Activated CD8-positive, alpha-beta memory T cell treated with anti-CD3 and anti-CD28 coated beads for 36 hours (primary cell): ENCODE measurements at regions not wholly inside any gene's neighbourhood (a gene's known extent, or its start where the extent isn't known, plus 50 kb on each side); places are given as distances from the start of the nearest gene placed in this dataset.

Experiments used
- CTCF ChIA-PET: fragments of 350-600 bp; sonication (Branson Sonifier 250); formaldehyde crosslinking; loops from one replicate; lab custom pipeline; 2021; ENCODE audit warnings: antibody characterized with exemption; lab: Charles Lee
- POLR2A ChIA-PET: fragments of 350-600 bp; sonication (Branson Sonifier 250); formaldehyde crosslinking; loops from one replicate; lab custom pipeline; 2021; ENCODE audit warnings: antibody characterized with exemption; lab: Charles Lee

- POLR2A ChIA-PET: no interaction called here
- CTCF ChIA-PET: no interaction called here
These were observed 51.1 kb upstream of the SH3PXD2B start for GRCh38 chr5:172505403-172505759.

GRCh38 chr5:172504701-172505402, 50.5 kb upstream of the SH3PXD2B start:
- POLR2A ChIA-PET: no interaction called here

GRCh38 chr5:172503925-172504700, 49.8 kb upstream of the SH3PXD2B start:
- POLR2A ChIA-PET: no interaction called here
- CTCF ChIA-PET: no interaction called here

More at GRCh38 chr5:172504701-172505402, 50.5 kb upstream of the SH3PXD2B start:
- CTCF ChIA-PET: no interaction called here
